ENCODE measurements at regions not wholly inside any gene's neighbourhood (a gene's known extent, or its start where the extent isn't known, plus 50 kb on each side); places are given as distances from the start of the nearest gene placed in this dataset.

DNA sequence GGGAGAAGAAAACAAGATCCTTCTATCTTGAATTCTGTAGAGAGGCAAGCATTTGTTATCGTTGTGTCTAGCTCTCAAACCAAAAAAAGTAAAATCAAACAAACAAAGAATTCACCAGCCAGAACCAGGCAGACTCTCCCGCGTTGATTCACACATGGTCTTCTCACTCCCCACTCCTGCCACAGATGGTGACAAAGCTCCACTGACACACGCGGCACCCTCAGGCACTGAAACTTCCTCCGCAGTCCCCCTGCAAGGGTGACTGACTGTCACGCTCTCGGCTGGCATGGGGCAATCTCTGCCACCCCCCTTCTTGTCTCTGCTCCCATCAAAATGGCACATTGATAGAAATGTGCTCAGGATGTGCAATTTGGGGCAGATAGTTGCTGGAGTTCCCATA is 304.9 kb downstream of the DHX15 start:
- DNase-seq = no peak

DNA sequence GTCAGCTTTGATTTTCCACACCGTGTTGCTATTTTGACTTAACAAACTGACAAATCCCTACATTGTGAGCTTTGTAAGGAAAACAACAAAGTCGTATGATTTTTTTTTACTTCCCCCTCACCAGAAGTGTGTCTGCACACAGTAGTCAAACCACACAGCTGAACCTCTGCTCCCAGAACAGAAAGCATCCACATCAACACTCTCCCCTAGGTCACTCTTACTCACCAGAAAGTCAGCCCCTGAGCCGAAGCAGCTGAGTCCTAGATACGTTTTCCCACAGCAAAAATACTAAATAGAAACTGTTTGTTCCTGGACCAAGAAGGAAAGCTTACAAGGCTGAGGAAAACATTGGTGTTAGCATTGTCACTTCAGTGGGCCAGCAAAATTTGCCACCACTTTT is 305.7 kb downstream of the DHX15 start:
- DNase-seq = no peak

DNA sequence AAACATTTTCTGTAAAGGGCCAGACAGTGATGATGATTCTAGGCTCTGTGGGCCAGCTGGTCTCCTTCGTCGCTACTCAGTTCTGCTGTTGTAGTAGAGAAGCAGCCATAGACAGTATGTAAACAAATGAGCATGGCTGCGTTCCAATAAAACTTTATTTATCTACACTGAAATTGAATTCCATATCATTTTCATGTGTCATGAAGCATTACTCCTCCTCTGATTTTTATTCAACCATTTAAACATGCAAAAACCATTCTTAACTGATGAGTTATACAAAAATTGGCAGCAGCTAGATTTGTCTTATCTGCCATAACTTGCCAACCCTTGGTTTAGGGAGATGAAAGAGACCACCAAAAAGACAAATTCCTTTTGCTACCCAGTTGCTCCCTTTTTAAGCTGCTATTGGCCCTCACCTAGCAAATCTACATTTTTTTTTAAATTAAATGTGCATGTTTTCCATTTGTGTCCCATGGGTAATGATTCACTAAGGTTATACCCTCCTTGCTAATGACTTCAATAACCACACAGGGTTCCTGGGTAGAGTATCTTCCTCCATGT is 309.9 kb downstream of the DHX15 start:
- no peak for DNase-seq

DNA sequence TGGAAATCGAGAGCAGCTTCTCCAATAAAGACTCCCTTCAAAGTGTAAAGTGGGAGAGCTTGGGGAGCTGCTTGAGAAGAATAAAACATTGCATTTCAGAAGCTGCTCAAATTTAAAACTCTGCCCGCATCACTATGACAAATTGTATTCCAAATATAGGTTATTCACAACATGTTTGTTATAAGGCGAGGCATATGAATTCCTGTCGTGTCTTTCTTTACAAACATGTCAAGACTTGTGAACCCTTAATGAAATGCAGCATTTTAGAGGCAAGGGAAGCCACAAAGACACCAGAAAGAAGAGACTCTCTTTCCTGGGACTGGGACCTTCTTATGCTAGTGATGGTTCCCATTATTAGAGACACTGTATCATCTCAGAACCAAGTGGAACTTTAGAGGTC is 311.2 kb downstream of the DHX15 start:
- no peak for DNase-seq

DNA sequence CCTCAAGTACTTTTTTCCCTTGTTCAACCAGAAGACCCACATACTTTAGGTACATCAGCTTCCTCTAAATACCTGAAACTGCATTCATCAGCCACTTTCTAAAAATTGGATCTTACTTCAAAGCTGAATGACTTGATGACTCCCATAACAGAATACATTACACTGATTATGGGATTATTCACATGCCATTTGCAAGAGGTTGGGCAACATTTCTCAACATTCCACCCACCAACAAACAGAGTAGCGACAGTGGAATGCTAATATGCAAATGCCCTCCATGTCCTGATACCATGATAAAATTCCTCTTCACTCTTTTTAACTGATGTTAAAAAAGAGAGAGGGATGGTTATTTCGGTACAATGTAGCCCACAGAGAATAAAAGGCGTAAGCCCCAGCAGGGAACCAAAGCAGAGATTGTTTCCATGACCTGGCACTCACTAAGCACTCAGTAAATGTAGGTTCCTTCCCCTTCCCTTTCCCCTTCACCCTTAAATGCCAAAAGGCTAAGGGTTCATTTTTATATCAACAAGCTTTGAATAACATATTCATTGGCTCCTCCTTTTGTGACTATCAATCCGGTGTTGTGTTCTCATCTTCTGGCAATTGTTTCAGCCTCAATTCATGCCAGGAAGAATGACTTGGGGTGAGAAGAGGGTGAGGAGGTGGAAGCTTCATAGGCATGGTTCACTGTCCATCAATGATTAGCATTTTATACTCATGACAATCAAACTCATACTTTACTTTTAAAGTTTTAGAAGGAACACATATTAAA is 317.2 kb downstream of the DHX15 start:
- DNase-seq = no peak

DNA sequence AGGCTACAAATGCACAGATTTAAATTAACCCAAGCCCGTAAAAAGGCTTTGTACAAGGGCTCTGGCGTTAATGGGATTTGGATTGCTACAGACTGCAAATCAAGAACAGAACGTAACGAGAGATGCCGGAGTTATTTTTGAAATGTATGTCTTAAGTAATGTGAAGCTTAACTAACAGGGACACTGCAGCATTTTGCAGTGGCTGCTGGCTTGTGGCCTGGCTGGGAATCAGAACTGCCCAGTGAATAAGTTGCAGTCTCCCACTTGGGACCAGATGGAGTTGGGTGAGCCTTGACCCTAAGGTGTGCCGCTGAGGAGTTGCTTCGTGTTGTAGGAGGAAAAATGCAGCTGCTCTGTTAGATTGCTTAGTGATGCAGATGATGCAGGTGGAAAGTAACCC is 318.4 kb downstream of the DHX15 start:
- DNase-seq = no peak

DNA sequence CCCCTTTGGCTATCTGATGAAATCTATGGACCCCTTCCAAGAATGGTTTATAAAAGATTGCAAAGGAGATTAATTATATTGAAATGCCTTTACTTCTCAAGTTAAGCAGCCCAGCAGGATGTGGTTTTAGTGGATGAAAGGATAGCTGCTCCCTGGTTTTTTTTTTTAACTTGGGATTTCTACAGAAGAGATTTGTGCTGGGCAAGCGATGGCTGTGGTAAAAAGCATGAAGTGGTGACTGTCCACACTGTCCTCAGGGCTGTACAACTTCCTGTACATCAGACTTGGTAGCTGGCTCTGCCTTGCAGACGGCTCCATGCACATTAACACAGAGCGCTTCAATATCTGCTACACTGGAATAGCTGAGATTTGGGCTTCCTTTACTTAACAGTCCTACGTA is 321.7 kb downstream of the DHX15 start:
- no peak for DNase-seq

DNA sequence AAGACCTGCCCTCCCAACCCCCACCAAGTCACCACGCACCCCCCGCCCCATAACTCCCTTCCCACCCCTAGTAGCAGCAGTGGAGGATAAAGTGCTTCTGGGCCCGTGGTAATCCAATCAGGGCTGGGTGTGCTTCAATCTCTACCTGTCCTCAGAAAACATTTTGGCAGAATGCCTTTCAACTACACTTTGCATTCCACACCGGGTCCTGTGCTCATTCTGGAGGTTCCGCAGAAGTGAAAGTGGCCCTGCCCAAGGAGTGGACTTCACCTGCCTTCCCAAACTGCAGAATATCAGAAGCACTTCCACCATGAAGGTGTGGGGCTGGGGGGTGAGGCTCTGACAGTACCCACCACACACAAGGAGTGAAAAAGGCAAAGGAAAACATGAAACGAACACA is 322.3 kb downstream of the DHX15 start:
- DNase-seq = no peak

DNA sequence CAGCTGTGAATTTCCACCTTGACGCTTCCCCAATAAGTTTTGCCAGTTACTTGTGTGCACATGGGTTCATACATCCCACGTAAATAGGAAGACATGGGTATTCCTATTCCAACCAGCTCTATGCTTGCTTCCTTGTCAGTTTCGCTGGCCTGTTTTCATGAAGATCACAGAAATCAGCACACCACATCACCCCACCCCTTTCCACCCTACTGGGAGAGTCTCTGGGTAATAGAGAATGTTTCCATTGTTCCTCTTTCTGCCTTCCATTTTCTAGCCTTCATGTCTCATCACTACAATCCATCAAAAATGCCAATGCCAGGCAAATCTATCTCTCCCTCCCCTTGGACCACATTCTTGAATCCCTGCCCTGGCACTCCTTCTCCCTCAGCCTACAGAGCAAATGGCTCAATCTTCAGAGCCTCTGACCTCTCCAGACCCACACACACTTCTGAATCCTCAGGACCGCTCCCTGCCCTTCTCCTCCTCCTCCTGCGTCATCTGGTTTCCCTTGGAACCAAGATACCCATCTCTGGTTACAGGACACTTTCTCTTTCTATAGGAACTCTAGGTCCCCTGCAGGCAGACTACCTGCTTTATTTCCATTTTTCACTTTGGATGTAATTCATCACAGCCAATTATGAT is 323.3 kb downstream of the DHX15 start:
- no peak for DNase-seq

DNA sequence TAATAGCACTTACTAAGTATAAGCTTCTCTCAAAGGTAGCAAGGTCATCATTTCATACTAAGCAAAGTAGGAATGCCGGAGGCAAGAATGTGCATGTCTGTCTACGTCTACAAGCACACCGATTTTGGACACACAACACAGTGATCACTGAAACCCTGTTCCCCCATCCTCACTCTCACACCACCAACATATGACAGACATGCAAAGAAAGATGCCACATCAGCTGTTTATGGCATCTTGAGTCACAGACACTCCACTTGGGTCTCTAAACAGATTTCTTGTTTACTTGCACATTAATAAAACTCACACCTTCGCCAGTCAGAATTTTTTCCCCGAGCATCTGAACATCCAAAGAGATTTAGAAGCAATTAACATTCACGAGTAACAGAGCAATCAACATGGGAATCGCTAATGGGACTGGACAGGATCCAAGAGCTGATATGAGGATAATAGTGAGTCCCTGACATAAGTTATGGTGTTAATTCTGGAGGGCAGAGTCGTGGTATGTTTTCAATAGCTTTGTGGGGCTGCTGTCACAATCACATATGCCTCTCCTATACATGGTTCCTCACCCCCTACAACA is 324.1 kb downstream of the DHX15 start:
- no peak for DNase-seq

DNA sequence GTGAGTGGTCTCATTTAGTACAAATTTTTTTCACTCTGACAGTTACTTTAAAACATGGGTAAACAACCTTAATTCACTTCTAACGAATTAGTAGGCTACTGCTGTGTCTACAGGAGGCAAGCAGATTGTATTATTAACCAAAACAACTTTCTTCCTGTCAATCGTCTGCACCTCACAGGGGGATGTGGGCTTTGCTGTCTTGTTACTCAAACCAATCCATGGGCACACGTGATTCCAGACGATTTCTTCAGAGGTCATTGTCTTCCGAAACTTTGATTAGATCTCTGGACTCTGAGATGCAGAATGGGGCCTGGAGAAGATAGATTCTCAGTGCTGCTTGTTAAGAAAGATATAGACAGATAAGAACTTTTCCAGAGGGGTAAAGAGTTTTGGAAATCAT is 327.8 kb downstream of the DHX15 start:
- no peak for DNase-seq

DNA sequence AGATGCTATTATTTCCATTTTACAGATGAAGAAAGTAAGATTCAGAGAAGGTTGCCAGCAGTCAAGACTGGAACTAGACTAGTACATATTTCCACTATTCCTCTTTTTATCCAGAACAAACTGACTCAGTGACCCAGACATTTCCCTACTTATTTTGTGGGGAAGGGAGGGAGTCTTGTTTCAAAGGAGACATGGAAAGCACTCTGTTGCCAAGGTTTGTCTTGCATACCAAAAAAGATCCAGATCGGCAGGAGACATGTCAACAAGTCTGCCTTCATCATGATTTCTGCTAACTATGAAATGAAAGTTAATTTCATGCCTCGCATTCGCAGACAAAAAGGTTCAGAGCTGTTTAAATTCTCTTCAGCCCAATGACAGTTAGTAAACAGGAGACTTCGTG is 328.3 kb downstream of the DHX15 start:
- DNase-seq = no peak

DNA sequence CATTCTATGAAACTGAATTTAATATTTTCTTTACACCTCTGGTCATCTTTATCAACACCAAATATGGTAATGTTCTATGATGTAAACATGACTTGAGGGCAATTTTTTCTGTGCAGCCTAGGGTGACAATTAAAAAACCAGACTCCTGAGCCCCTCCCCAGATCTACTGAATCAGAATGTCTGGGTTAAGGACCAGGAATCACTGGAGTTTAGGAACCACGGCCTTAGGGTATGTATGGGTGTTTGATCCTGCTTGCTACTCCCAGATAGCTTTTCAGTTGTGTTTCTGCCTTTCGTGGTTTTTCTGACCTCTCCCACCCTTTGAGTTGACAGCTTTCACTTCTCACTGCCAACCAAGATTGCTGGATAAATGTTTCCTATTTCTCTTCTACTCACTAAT is 332.2 kb downstream of the DHX15 start:
- DNase-seq = no peak

DNA sequence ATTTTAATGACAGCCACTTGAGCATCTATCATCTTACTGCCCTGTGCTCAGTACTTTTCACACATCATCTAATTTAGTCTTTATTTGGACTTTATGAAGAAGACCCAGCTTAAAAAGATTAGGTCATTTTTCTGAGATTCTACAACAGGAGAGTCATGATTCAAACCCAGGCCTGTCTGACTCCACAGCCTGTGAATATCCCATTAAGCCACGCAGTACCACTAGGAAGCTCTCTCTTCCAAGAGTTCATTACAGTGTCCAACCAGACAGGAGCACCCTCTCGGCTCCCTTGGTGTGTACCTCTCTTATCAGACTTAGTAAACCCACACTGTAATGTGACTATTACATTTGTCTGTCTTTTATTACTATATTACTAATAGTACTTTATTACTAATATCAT is 332.8 kb downstream of the DHX15 start:
- DNase-seq = no peak

DNA sequence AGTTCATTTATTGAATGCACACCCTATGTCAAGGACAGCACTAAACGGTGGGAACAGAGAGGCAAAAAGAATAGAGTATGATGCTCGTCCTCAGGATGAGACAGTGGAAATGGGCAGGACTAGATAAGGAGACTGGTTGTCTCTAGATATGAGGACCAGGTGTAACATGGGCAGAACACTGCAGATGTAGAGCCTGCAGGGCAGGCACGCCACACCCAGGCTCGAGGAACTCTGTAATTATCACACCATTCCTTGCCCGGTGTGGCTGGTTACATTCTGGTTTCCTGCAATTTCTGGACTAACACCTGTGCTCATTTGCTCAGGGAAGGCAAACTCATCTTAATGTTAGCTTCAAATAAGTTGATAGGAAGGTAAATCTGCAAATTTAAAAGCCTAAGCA is 334.4 kb downstream of the DHX15 start:
- DNase-seq = no peak

DNA sequence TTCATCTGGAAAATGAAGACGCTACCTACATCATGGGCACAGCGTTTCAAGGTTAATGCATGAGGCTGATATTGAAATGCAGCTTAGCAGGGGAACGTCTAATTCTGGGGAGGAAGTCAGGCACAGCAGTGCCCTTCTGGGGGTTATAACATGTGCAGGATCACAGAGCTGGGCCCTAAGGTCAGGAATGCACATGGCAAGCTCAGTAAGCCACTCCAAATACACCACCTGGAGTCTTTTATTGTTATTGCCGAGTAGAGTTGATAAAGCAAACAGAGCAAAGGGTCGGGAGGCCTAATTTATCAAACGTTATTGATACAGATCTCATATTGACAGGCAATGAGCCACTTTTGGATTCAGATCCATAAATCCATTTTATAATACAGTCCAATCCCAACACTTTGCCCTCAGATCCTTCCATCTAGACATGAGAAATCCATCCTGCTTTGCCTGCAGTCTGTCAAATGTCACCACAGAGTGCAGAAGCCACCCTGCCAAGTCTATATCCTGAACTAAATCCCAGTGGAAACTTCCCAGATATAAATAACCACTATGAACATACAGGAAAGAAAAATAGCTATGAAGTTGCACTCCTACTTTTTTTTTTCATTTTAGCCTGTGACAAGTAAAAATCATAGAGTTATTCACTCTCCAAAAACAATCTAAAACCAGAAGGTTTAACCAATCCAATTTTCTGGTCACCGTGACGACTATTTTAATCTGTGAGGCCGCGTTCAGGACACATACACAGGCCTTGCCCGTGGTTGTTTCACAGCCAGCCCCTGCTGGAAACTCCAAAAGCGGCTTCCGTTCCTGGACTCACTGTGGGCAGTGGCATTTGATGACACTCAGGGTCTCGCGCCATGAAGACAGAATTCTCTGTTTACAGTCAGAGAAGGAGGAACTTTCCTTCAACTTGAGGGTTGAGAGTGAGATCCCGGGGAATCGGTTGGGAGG is 335.4 kb downstream of the DHX15 start:
- no peak for DNase-seq

DNA sequence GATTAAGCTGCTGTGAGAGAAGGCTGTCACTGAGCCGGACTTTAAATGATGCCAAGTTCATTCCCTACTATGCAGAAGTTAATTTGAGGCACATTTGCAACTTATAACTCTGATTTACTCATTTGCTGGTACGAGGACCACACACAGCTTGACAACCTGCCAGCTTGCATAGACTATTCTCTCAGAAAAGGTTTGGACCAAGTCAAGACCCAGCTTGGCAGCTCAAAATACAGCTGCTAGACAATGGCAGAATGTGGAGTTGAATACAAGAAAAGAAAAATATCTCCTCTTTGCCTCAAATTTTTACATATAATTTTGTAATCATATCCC is 338.9 kb downstream of the DHX15 start:
- DNase-seq = no peak

DNA sequence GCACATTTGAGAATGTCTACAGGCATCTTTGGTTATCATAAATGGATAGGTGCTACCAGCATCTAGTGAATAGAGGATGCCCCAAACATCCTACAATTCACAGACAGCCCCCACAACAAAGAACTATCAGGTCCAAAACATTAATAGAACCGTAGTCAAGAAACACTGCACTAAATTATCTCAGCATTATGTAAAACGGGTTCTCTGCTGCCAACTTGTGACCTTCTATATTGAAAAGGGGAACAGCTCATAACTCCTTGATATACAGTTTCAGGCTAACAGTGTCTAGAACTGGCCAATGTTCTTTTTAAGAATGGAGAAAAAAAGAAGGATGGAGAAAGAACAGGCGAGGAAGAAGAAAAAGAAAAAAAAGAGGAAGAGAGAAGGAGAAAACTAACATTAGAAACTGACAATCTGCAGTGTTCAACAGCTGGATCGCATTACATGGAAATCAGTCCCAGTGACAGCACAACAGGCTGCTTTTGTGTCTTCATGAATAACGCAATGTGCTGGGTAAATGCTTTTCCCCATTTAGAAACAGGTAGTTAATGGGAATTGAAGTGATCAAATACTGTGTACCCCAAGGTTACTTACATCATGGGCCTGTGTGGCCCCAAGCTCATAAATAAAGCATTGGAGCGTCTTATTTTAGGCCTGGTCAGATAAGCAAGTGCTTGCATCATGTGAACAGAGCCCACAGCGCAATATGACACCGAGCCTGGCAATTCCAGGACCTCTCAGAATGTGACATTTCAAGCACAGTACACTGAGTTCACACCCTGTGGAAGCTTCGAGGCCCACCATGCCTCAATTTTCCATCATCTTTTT is 339.5 kb downstream of the DHX15 start:
- DNase-seq = no peak

DNA sequence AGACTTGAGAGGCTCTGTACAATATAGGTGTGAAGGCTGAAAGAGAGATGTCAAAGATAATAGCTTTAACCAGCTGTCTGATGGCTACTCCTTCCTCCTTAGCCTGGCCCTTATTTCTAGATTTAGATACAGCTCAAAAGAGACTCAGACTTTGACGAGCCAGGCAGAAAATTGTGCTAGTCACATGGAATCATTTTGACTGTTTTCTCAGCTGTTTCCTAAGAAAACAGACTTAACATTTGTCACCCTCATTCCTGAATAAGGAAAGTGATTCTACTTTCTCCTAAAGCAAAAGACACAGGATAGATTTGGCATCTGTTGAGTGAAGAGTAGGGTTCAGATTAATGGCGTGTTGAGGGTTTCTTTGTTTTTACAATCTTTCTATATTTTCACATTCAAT is 340.7 kb downstream of the DHX15 start:
- no peak for DNase-seq

DNA sequence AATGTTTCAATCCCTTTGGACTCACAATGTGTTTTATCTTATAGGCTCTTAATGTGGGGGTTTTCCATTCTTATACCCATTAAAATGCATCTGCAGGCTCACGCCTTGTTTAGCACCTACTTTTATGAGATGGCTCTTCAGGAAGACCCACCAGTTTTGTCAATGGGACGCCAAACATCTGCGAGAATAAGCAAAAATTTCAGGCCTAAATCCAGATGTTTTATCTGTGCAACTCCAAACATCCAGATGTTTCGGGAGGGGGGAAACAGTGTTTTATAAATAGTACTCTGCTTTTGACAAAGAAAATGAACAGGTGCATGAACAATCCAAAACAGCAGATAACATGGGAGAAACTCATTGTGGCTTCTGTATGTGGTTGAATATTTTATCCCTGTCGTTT is 342.8 kb downstream of the DHX15 start:
- DNase-seq = no peak

DNA sequence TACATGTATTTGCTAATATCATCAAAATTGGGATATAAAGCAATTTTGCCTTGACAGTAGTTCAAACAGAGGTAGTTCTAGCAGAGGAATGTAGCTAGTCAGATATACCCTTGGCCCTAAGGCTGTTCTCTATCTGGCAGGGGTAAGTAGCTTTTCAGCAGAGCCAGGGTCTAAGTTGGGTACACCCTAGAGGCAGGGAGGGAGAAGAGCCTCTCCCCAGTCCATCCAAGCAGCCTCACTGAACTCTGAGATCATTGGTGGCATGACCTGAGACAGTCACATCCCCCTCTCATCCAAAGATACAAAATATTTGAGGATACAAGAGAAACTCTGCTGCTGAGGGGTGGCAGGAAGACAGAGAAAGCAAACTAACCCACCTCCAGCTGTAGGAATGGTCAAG is 343.7 kb downstream of the DHX15 start:
- DNase-seq = no peak

DNA sequence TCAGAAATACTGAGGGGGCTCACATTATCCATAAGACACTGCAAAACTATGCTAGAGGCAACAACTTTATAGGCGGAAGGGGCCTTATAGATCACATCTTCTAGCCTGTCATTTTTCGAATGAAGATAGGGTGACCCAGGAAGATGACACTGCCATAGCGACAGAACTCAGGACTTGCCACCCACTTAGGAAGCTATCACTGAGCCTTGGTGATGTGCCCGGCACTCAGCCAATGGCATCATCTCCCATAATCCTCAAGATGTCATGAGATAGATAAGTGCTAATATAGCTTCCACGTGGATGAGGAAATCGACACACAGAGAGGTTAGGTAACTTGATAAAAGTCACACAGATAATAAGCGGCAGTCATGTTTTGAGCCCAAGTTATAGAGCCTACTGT is 346.6 kb downstream of the DHX15 start:
- DNase-seq = no peak
